ENCODE measurements at regions not wholly inside any gene's neighbourhood (a gene's known extent, or its start where the extent isn't known, plus 50 kb on each side); places are given as distances from the start of the nearest gene placed in this dataset.

DNA sequence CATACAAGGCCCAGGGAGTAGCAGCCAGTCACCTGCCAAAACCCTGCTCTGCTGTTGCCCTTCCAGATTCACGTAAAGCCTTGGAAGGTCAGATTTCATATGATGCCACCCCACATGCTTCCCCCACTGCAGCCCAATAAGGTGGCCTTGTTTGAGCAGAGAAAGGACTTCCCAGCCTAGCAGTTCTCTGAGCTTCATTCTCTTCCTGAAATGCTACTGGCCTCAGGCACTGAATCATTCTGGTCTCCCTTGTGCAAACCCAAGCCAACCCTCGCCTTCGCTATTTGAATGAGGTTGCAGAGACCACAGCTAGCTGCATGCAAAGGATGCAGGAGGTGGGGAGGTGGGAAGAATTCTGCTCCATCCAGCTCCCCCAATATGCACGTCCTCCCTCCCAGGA, 60.3 kb upstream of the PLXNA4 start:
- Histone ChIP-seq H3K4me1 (ENCODE audit: insufficient read depth, low read length) (no peaks in the 10 kb centered on the region), H3K9me3 (ENCODE audit: insufficient read depth, low read depth, low read length) (no peaks in the 10 kb centered on the region), H3K36me3 (ENCODE audit: insufficient read depth, low read length) (no peaks in the 10 kb centered on the region), H3K9ac (ENCODE audit: low read length) (no peak overlapping the region), H3K79me2 (ENCODE audit: insufficient read depth, low read length) (no peaks in the 10 kb centered on the region), H4K20me1 (ENCODE audit: insufficient read depth, low read length) (no peaks in the 10 kb centered on the region), H3K27ac (ENCODE audit: low read depth, low read length) (no peak overlapping the region), H3K4me3 (ENCODE audit: insufficient read depth, low read depth, low read length) (no peak overlapping the region), H3K4me2 (ENCODE audit: low read length) (no peak overlapping the region), H2AFZ (ENCODE audit: low read depth, low read length) (no peak overlapping the region), H3K27me3 (ENCODE audit: insufficient read depth, low read length) (peaks cover 6% of the 10 kb centered on the region)
- peaks cover 8% of the 10 kb centered on the region for H3K27me3 Mint-ChIP-seq (ENCODE audit: low read depth, unreplicated experiment)
- H3K27ac Mint-ChIP-seq (ENCODE audit: unreplicated experiment) = no peak overlapping the region
- no peaks in the 10 kb centered on the region for H3K9me3 Mint-ChIP-seq (ENCODE audit: unreplicated experiment)
- DNase-seq (ENCODE audit: low read depth) (no peak), FAIRE-seq (no peak)
- TF ChIP-seq EZH2 (IDR thresholded peaks at IDR 0.05; ENCODE audit: insufficient read depth, low read length) (no peak), CTCF (IDR thresholded peaks at IDR 0.05; ENCODE audit: insufficient read depth, low read depth, low read length) (no peak)
- H3K4me3 Mint-ChIP-seq (ENCODE audit: unreplicated experiment) = no peak overlapping the region
- H3K4me1 Mint-ChIP-seq (ENCODE audit: low read depth, unreplicated experiment) = peaks cover 6% of the 10 kb centered on the region
- H3K36me3 Mint-ChIP-seq (ENCODE audit: low read depth, unreplicated experiment) = no peaks in the 10 kb centered on the region

- Mint-ChIP-seq H3K36me3 (ENCODE audit: low read depth, unreplicated experiment) (no peaks in the 10 kb centered on the region), H3K9me3 (ENCODE audit: unreplicated experiment) (no peaks in the 10 kb centered on the region), H3K27me3 (ENCODE audit: low read depth, unreplicated experiment) (peaks cover 10% of the 10 kb centered on the region), H3K4me3 (ENCODE audit: unreplicated experiment) (no peak overlapping the region), H3K4me1 (ENCODE audit: low read depth, unreplicated experiment) (peaks cover 6% of the 10 kb centered on the region), H3K27ac (ENCODE audit: unreplicated experiment) (no peak overlapping the region)
- Histone ChIP-seq H3K36me3 (ENCODE audit: insufficient read depth, low read length) (no peaks in the 10 kb centered on the region), H3K27ac (ENCODE audit: low read depth, low read length) (no peak overlapping the region), H3K79me2 (ENCODE audit: insufficient read depth, low read length) (no peaks in the 10 kb centered on the region), H3K9ac (ENCODE audit: low read length) (no peak overlapping the region), H2AFZ (ENCODE audit: low read depth, low read length) (no peak overlapping the region), H3K4me1 (ENCODE audit: insufficient read depth, low read length) (no peaks in the 10 kb centered on the region), H3K27me3 (ENCODE audit: insufficient read depth, low read length) (peaks cover 6% of the 10 kb centered on the region), H4K20me1 (ENCODE audit: insufficient read depth, low read length) (no peaks in the 10 kb centered on the region), H3K9me3 (ENCODE audit: insufficient read depth, low read depth, low read length) (no peaks in the 10 kb centered on the region), H3K4me3 (ENCODE audit: insufficient read depth, low read depth, low read length) (no peak overlapping the region), H3K4me2 (ENCODE audit: low read length) (no peak overlapping the region)
- FAIRE-seq (no peak), DNase-seq (ENCODE audit: low read depth) (no peak)
- TF ChIP-seq CTCF (IDR thresholded peaks at IDR 0.05; ENCODE audit: insufficient read depth, low read depth, low read length) = no peak
These were observed 58.9 kb upstream of the PLXNA4 start for GRCh38 chr7:132635127-132635526.

GRCh38 chr7:132630834-132631233, 54.6 kb upstream of the PLXNA4 start:
- Histone ChIP-seq H3K27ac (ENCODE audit: low read depth, low read length) (no peak overlapping the region), H3K9ac (ENCODE audit: low read length) (no peak overlapping the region), H4K20me1 (ENCODE audit: insufficient read depth, low read length) (no peaks in the 10 kb centered on the region), H2AFZ (ENCODE audit: low read depth, low read length) (no peak overlapping the region), H3K79me2 (ENCODE audit: insufficient read depth, low read length) (no peaks in the 10 kb centered on the region), H3K27me3 (ENCODE audit: insufficient read depth, low read length) (peaks cover 3% of the 10 kb centered on the region), H3K4me1 (ENCODE audit: insufficient read depth, low read length) (no peaks in the 10 kb centered on the region), H3K36me3 (ENCODE audit: insufficient read depth, low read length) (no peaks in the 10 kb centered on the region), H3K4me3 (ENCODE audit: insufficient read depth, low read depth, low read length) (no peak overlapping the region), H3K4me2 (ENCODE audit: low read length) (no peak overlapping the region), H3K9me3 (ENCODE audit: insufficient read depth, low read depth, low read length) (no peaks in the 10 kb centered on the region)
- H3K9me3 Mint-ChIP-seq (ENCODE audit: unreplicated experiment) = peaks cover 5% of the 10 kb centered on the region
- H3K27me3 Mint-ChIP-seq (ENCODE audit: low read depth, unreplicated experiment) = peaks cover 9% of the 10 kb centered on the region
- no peak overlapping the region for H3K27ac Mint-ChIP-seq (ENCODE audit: unreplicated experiment)
- H3K4me3 Mint-ChIP-seq (ENCODE audit: unreplicated experiment) = no peak overlapping the region
- TF ChIP-seq EZH2 (IDR thresholded peaks at IDR 0.05; ENCODE audit: insufficient read depth, low read length) = no peak
- no peak for TF ChIP-seq CTCF (IDR thresholded peaks at IDR 0.05; ENCODE audit: insufficient read depth, low read depth, low read length)
- H3K4me1 Mint-ChIP-seq (ENCODE audit: low read depth, unreplicated experiment) = peaks cover 8% of the 10 kb centered on the region
- FAIRE-seq (no peak), DNase-seq (ENCODE audit: low read depth) (no peak)
- peaks cover 4% of the 10 kb centered on the region for H3K36me3 Mint-ChIP-seq (ENCODE audit: low read depth, unreplicated experiment)

Data from astrocyte (in vitro differentiated cells and primary cell).